Inflammatory macrophage treated with lipopolysaccharide for 4 hours (primary cell): ENCODE measurements at regions not wholly inside any gene's neighbourhood (a gene's known extent, or its start where the extent isn't known, plus 50 kb on each side); places are given as distances from the start of the nearest gene placed in this dataset.

ENCODE experiments used
- DNase-seq: peaks from one replicate; pipeline ENCODE4 v3.0.0-alpha.2; 2020

DNA sequence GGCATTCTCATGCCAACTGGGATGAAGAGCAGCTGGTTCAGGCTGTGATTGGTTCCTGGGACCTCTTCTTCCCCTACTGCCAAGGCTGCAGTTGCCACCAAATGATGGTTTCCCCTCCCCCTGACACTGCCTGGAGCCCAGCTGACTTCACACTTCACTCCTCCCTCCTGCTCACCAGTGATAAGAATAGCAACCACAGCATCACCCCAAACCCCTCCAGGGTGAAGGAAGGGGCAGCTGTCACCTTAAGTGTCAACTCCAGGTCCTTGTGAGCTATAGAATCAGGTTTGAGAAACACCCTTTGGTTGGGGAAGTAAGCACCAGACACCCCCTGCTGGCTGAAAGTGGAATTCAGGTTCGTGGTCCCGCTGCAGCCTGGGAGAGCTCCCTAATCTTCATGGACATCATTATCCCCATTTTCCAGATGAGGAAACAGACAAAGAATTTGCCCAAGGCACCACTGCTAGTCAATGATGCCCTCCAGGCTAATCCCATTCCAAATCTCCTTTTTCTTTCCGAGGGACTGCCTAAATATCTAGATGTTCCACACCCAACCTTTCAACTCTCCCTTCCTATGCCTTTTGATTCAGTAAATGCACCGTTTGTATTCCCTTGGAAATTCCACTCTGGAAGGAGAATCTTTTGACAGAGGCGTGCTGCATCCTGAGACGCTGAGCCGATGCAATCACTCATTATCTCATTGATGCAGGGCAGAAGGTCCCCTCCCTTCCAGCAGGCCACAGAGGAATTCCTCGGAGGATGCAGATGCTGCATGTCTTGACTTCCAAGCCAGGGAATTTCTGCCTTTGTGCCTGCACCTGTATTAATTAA is 50.6 kb upstream of the UQCRFS1 start:
- DNase-seq: peak; percentile 26

DNA sequence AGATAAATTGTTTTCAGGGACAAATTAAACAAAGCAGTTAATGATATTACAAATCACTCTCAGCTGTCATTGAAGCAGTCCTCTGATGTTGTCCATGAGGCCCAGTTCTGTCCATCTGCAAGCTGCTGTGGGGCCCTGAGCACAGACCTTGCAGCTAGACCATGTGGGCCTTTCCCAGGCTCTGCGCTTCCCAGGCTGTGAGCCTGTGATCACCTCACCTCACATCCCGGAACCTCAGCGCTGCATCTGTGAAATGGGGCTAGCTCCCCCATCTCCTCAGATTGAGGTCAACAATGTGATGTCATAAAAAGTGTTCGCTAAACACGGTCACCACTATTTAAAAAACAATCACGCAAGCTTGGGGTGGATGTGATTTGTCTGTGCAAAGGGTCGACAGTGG is 51.9 kb upstream of the UQCRFS1 start:
- DNase-seq: no peak

DNA sequence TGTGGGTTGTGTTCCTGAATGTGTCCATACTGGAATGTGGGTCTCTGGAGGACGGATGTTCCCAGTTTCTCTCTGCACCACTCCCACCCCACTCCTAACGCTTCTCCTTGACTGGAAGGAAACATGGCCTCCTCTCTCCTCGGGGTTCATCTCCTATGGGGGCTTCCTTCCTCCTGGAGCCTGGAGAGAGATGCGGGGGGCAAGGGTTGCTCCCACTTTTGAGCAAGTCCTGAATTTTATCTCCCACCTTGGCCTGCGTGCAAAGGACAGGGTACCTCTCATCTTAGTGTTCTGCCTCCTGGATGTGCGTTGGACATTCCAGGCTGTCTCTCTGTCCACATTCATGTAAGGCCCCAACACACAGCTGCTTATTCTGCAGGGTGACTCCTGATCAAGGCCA is 52.5 kb upstream of the UQCRFS1 start:
- DNase-seq: no peak

DNA sequence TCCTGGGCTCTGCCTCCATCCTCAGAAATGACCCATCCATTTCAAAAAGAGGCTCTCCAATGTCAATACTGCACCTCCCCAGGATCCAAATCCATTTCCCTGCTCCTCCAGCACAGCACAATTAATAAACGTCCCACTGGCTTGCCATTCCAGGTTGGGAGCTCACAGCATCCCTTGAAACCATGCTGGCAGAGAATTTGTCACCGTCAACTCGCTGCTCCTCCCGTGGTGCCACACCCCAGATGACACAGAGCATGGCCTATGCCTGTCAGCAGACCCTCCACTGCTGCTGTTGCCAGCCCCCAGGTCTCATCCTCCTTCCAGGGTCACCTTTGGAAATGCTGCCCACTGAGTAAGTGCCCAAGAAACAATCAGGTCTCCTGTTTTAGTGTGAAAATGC is 53.0 kb upstream of the UQCRFS1 start:
- DNase-seq: no peak

DNA sequence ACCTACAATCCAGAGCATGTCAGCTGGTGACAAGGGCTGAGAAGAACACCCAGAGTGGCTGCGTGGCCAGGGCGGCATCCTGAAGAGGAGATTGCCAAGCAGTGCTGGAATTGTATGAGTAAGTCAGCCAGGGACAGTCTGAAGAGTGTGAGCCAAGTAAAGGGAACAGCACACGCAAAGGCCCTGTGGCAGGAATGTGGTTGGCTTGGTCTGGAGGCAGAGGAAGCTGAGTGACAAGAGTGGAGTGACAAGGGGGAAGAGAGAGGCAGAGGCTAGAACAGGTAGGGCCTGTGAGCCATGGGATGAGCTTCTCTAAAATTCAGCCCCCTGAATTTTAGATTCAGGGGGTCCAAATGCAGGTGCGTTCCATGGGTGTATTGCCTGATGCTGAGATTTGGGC is 53.7 kb upstream of the UQCRFS1 start:
- DNase-seq: no peak

DNA sequence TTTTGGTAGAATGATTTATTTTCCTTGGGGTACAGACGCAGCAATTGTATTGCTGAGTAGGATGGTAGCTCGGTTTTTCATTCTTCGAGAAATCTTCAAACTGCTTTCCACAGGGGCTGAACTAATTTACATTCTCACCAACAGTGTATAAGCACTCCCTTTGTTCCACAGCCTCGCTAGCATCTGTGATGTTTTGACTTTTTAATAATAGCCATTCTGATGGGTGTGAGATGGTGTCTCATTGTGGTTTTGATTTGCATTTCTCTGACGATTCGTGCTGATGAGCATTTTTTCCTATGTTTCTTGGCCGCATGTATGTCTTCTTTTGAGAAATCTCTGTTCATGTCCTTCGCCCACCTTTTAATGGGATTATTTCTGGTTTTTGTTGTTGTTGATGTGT is 54.8 kb upstream of the UQCRFS1 start:
- no peak for DNase-seq

DNA sequence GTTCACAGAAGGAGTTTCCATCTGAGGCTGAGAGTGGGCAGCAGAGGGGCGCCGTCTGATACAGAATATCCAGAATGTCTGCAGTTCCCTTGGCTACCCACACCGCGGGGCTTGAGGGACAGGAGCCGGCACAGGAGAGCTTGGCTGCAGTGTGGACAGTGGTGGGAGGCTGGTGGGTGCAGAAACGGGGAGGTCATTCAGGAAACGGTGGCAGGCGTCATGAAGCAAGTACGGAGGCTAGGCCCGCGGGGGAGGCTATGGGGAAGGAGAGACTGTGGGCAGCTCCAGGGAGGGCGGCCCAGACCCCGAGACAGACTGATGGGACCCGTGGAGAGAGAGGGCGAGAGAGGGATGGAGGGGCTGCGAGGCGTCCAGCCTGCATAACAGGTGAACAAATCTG is 55.2 kb upstream of the UQCRFS1 start:
- DNase-seq: no peak

DNA sequence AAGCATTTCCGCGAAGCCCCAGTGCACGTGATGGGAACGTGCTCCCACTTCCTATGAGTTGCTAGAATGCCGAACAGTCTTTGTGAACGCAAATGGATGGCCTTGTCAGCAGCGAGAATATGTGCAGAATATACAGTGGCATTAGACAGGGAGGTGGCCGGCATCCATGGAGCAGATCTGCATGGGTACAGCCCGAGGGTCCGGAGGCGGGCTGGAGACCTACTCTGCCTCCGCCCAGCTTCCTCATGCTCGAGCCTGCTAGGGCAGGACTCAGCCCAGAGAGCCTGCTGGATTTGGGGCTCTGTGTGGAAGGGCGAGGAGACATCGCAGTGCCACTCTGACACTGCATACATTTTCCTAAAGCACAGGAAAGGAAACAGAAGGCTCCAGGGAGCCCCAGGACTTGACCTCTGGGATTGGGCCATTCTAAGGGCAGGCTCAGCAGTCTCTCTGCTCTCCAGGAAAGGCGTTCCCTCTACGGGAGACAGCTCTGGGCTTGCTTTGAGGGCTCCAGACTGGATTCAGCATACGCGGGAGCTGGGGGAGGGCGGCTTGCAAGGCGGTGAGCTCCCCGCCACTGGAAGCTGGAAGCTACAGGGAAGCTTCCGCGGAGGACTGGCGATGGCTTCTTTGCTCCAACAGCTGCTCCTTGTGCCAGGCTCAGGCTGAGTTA is 55.9 kb upstream of the UQCRFS1 start:
- DNase-seq: no peak

DNA sequence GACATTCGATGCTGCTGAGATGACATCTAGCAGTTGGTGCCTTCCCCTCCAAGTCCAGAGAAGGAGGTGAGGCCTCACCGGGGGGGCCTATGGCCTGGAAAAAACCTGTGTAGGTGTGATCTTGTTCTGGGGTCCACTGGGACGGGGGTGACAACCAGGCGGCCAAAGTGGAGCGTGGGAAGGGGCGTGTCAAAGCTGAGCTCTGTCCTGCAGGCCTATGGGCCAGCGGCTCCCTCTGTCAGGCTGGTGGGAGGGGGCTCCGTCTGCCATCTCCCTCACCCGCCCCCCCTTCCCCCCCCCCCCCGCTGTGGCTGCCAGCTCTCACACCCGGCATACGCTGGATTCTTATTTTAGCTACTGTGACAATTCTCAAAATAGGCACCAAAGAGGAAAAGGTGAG is 56.7 kb upstream of the UQCRFS1 start:
- no peak for DNase-seq

DNA sequence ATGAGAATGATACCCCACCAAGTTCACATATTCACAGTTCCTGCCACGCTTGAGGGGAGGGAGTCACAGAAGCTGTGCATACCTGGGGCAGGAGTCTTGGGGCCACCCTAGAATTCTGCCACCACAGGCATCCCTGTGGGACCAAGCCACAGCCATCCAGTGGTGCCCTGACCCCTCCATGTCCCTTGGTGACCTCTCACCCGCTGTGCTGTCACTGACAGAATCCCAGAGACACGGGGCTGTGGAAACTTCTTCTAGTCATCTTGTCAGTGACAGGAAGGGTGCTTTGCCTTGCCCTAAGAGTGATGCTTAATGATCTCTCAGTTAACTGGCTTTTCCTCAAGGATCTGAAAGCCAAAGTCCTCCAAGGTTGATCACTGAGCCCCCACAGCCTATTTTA is 58.4 kb upstream of the UQCRFS1 start:
- DNase-seq: no peak

DNA sequence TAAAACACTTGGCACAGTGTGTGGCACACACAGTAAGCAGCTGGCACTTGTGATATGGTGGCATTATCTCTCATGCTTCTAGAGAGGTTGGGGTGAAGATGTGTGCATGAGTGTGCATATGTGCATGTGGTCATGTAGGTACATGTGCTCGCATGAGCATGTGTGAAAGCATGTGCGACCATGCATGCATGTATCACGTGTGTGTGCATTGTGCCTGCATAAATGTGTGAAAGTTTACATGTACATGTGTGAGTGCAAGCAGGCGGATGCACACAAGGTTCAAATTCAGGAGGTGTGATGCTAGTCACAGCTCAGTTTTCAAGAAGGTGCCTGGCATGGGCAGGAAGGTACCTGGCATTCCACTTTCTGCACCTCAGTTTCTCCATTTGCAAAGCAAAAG is 59.0 kb upstream of the UQCRFS1 start:
- DNase-seq: no peak

DNA sequence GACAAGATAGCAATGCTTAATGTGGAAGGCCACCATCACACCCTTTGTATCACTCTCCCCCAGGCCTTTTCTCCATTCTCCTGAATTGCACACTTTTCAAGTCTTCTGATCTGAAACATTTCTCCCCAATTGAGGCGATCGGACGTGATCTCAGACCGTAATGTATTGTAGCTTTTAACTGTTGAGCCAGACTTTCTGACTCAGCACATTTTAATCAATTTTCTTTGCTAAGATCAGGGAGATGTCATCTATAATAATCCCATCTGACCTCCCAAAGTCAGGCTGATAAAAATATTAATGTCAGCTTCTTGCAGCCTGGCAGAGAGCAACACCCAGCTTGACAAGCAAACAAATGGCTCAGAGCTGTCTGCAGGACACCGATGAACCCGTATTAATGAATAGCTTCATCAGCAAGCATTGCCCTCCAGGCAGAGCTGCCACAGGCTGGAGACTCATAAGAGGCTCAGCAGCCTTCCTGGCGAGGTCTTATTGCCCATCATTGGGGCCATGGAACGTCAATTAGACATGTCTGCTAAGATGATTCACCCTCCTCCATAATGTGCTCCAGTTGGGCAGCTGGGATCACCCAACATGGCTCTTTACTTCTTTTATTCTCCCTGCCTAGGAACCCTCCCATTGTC is 60.2 kb upstream of the UQCRFS1 start:
- DNase-seq: no peak

DNA sequence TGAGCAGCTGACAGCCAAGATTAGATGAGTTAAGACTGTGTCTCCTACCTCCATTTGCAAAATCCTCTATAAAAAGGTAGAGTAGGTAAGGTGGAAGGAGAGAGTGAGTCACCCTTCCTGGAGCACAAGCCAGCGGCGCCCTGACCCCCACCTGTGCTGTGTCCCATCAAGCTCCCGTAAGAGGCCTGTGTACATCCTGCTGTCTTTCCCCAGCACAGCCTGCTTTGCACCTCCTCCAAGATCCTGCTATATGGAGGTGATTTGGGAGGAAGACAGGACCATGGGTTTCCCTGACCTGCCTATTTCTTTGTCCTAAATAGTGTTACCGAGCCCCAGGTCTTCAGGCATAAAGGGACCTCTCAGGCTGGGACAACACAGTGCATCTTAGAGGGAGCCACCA is 62.3 kb upstream of the UQCRFS1 start:
- no peak for DNase-seq

DNA sequence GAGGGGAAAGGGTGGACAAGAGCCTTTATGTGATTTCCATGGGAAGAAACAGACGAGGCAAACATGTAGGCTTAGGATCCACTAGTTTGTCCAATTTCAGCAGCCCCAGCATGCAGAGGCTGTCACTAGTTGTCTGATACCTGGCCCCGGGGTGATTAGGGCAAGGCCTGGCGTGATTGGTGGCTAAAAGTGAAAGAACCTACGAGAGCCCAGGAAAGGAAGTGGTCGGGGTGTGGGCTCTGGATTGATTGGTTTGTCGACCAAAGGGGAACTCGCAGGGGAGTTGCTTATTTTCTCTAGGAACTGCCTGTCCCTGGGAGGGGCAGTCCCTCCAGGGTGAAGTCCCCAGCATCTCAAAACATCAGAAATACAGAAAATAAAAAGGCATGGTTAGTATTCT is 64.2 kb upstream of the UQCRFS1 start:
- peak; percentile 1 for DNase-seq

DNA sequence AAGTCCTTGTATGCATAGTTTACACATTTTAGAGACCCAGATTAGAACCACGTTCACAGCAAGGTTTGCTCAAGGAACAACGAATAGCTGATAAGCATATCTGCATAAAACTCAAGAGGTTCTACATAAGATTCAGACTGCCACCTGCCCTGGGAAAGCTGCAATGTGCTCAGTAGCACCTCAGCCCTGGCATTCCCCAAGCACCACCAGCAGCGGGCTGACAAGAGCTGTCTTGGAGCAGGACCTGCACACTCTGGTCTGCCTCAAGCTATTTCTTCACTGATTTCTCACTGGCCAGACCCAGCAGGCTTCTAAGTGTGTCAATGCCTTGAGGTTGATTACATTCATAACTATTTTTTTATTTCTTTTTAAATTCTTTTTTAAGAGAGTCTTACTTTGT is 65.8 kb upstream of the UQCRFS1 start:
- DNase-seq: no peak

DNA sequence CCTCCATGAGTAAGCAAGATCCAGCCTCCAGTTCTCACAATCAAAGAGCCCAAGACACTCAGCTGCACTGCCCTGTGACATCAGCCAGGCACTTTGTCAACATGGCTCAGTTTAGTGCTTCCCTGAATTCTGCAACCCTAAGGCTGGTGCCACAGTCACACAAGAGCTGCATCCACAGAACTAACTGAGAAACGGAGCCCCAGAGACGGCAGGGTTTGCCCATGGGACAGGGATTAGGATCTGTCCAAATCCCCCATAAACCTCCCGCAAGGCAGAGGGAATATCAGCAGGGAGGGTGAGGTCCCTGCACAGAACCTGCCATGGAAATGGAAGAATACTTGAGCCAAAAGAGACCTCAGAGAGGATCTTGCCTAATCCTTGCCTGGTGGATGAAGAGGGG is 70.4 kb upstream of the UQCRFS1 start:
- no peak for DNase-seq

DNA sequence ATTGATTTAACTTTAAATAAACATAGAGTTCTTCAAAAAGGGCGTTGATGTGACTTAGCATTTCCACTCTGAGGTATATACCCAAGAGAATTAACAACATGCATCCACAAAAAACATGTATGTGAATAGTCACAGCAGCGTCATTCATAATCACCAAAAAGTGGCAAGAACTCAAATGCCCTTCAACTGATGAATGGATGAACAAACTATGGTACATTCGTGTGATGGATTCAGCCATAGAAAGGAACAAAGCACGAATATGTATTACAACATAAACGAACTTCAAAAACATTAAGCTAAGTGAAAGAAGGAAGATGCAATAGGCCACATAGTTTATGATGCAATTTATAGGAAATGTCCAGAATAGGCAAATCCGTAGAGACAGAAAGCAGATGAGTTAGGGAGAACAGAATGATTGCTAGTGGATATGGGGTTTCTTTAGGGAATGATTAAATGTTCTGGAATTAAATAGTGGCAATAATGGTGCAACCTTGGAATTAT is 72.3 kb upstream of the UQCRFS1 start:
- DNase-seq: no peak

DNA sequence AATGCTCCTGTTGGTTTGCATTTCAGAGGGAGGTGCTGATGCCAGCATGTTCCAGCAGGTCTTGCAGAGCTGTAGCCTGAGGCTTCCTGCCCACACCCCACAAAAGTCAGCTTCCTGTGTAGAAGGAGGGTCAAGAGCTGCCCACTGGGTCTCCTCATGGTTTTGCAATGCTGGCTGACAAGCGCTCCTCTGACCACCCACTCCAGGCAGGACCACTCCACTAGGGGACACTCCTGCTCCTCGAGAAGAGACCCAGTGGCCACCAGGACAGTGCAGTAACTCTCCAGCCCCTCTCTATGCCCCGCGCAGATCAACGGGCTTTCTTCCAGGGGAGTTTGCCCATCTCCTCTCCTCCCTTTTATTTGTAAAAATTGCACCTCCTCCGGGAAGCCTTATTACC is 72.9 kb upstream of the UQCRFS1 start:
- DNase-seq: no peak

DNA sequence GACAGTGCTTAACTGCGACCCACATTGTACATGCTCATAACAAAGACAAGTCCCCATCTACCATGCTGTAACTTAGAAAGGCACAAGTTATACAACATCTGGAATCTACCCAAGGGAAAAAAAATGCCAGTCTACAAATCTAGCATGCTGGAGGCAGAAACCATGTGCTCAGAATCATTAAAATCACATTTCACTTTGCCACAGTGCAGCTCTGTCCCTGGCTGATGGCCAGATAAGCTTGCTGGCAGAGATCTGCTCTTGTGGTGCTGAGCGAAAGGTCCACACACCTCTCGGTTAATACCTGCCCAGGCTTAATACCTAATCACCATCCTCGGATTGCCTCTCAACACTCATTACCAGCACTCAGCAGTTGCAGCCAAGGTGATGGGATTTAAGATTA is 74.1 kb upstream of the UQCRFS1 start:
- DNase-seq: no peak

DNA sequence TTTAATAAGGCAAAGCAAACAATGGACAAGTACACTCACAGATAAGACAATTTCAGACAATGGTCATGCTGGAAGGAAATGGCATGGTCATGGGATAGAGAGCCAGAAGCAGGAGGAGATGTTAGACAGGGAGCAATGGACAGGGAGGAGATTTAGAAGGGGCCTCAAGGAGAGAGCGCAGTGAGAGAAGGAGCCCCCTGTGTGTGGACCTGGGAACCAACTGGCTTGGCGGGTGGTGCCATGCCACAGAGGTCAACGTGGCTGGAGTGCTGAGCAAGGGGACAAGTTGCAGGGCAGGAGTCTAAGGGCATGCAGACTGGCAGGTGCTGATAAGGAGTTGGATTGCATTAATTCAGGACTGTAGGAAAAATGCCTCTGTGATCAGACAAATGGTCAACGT is 75.3 kb upstream of the UQCRFS1 start:
- no peak for DNase-seq

DNA sequence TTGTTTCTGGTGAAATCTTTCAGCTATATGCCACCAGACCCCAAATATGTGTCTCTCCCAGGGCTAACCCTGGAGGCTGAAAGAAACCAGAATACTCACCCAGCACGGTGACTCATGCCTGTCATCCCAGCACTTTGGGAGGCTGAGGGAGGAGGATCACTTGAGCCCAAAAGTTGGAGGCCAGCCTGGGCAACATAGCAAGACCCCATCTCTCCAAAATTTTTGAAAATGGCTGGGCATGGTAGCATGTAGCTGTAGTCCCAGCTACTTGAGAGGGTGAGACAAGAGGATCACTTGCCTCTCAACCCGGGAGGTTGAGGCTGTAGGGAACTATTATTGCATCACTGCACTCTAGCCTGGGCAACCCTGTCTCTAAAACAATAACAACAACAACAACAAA is 76.1 kb upstream of the UQCRFS1 start:
- DNase-seq: no peak

DNA sequence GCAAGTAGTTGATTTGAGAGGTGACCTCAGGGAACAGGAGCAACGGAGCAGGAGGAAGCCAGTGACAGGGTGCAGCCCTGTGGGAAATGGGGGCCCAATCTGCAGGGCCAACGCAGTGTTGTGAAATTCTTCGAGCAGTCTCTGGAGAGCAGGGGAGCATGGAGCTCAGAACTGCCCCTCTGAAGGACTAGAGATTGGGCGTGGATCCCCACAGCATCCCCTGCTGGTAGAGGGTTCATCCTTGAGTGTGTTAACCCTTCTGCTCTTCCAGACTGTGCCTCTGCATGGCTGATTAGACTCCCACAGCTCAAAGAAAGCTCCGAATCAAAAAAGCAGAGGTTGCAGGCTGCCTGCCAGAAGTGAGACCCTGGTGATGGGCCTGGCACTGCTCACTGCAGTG is 77.9 kb upstream of the UQCRFS1 start:
- DNase-seq: no peak

DNA sequence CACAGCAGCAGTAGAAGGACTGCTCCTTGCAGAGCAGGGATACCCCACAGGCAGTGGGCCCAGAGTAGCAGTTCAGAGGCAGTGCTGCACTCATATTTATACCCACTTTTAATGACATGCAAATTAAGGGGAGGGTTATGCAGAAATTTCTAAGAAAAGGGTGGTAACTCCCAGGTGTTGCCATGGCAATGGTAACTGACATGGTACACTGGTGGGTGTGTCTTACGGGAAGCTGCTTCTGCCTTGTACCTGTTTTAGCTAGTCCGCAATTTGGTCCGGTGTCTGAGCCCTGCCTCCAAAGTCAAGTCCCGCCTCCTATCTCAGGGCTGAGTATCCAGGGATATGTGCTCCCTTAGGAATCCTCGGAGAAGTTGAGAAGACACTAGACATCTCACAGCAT is 79.2 kb upstream of the UQCRFS1 start:
- DNase-seq: no peak

DNA sequence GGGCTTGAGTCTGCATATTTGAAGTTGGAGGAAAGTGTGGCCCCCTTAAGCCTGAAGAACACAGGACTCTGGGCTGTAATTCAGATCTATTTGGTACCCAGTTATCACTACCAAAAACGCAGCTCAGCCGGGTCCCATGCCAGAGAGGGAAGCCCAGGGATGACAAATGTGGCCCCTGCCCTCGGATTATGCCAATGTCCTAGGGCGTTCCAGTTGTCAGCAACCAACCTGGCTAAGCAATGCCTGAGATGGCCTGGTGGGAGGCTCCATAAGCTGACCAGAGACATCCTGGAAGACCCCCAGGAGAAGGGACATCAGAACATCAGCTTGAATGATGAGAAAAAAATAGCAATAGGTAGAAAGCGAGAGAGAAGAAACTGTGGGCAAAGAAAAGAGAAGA is 79.6 kb upstream of the UQCRFS1 start:
- no peak for DNase-seq
